GM12872 (cell line): ENCODE measurements at regions not wholly inside any gene's neighbourhood (a gene's known extent, or its start where the extent isn't known, plus 50 kb on each side); places are given as distances from the start of the nearest gene placed in this dataset.

Source experiments
- TF ChIP-seq, protein P1 (sequence below): IDR thresholded peaks from 3 replicates; pipeline ENCODE4 v1.5.1; 2011; ENCODE audit warnings: low read depth, mild to moderate bottlenecking, low read length, moderate library complexity; ENCODE audit not compliant: insufficient read depth

DNA sequence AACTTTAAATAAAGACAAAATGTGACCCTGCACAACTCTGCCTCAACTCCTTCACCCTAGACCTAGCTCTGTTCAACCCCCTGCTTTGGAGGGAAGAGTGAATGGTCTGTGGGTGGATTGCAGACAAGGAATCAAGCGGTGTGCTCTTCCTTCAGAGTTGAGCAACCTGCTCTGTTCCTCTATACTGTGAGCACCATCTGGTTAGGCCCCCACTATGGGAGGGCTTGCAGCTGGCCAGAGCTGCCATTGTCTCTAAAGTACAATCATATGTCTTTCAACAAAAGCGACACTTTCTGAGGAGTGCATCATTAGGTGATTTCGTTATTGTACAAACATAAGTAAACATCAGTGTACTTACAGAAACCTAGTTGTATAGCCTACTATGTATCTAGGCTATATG lies 406.1 kb upstream of the MARCKS start:
- TF ChIP-seq, protein P1, sequence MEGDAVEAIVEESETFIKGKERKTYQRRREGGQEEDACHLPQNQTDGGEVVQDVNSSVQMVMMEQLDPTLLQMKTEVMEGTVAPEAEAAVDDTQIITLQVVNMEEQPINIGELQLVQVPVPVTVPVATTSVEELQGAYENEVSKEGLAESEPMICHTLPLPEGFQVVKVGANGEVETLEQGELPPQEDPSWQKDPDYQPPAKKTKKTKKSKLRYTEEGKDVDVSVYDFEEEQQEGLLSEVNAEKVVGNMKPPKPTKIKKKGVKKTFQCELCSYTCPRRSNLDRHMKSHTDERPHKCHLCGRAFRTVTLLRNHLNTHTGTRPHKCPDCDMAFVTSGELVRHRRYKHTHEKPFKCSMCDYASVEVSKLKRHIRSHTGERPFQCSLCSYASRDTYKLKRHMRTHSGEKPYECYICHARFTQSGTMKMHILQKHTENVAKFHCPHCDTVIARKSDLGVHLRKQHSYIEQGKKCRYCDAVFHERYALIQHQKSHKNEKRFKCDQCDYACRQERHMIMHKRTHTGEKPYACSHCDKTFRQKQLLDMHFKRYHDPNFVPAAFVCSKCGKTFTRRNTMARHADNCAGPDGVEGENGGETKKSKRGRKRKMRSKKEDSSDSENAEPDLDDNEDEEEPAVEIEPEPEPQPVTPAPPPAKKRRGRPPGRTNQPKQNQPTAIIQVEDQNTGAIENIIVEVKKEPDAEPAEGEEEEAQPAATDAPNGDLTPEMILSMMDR: no peak

DNA sequence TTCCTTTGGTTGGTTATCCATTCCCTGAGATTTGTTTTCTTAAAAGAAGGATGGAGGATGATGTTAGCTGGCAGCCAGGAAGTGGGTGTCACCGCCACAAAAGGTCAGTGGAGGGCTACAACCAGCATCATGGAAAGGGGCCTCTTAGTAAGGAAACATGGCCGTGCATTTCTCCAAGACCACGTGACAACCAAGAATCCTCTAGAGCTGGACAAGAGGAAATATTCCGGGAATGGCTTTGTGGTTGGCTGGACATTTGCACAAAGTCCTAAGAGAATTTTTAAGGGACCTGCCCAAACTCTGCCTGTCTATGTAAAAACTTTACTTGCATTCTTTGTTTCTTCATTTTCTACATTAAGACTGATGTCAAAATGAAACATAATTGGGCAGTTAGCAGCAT lies 399.9 kb upstream of the MARCKS start:
- TF ChIP-seq, protein P1: no peak

- TF ChIP-seq, protein P1: no peak
These were observed 399.4 kb upstream of the MARCKS start for GRCh38 chr6:113457751-113458150.

- TF ChIP-seq, protein P1: no peak
These were observed 398.7 kb upstream of the MARCKS start for GRCh38 chr6:113458368-113459010.

GRCh38 chr6:113461153-113461932 lies 395.8 kb upstream of the MARCKS start:
- TF ChIP-seq, protein P1: peak; percentile 27; the same call in 1 of the 3 replicates

- TF ChIP-seq, protein P1: no peak
These were observed 392.6 kb upstream of the MARCKS start for GRCh38 chr6:113464536-113464935.

DNA sequence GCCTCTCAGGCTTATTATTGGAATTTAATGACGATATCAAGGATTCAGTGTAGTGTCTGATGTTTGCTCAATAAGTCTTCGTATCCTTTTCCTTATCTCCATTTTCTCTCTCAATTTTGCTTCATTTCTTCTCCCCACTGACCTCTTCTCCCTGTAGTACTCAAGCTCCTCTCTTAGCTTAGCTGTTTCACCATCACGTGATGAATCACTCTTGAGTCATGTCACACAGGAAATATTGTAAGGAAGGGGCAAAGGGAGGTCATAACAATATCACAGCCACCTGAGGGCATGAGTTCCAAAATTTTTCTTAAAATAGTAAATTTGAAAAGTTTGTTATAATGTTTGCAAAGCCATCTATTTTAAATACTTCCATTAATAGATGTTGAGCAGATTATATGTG lies 392.2 kb upstream of the MARCKS start:
- TF ChIP-seq, protein P1: no peak
